Hepatocyte (in vitro differentiated cells): ENCODE measurements at regions not wholly inside any gene's neighbourhood (a gene's known extent, or its start where the extent isn't known, plus 50 kb on each side); places are given as distances from the start of the nearest gene placed in this dataset.

ENCODE experiments used
- DNase-seq: peaks from one replicate; pipeline ENCODE4 v3.0.0-alpha.2; 2016; ENCODE audit warnings: low spot score
- H2AFZ ChIP-seq: fragments of 200-600 bp; sonication (generic); 2 replicates; pipeline ENCODE4 v1.6.0; 2016; ENCODE audit warnings: antibody characterized with exemption, mild to moderate bottlenecking
- H3K27ac ChIP-seq: fragments of 200-600 bp; sonication (generic); 2 replicates; pipeline ENCODE4 v1.5.1; 2016; ENCODE audit warnings: mild to moderate bottlenecking
- H3K27me3 ChIP-seq: fragments of 200-600 bp; sonication (generic); 2 replicates; pipeline ENCODE4 v1.6.1; 2016
- H3K36me3 ChIP-seq: fragments of 200-600 bp; sonication (generic); replicated peaks from 2 replicates; pipeline ENCODE4 v1.5.1; 2016; ENCODE audit warnings: low read depth; ENCODE audit not compliant: insufficient read depth
- H3K4me1 ChIP-seq: fragments of 200-600 bp; sonication (generic); 2 replicates; pipeline ENCODE4 v1.5.1; 2016; ENCODE audit warnings: mild to moderate bottlenecking, moderate library complexity; ENCODE audit not compliant: insufficient read depth
- H3K4me2 ChIP-seq: fragments of 200-600 bp; sonication (generic); 2 replicates; pipeline ENCODE4 v1.6.0; 2016
- H3K4me3 ChIP-seq: fragments of 200-600 bp; sonication (generic); 2 replicates; pipeline ENCODE4 v1.5.1; 2016; ENCODE audit warnings: mild to moderate bottlenecking
- H3K79me2 ChIP-seq: fragments of 200-600 bp; sonication (generic); 2 replicates; pipeline ENCODE4 v1.6.0; 2017; ENCODE audit warnings: mild to moderate bottlenecking
- H3K9me2 ChIP-seq: fragments of 200-600 bp; sonication (generic); replicated peaks from 2 replicates; pipeline ENCODE4 v1.6.0; 2017; ENCODE audit warnings: mild to moderate bottlenecking; ENCODE audit not compliant: insufficient read depth
- H3K9me3 ChIP-seq: fragments of 200-600 bp; sonication (generic); 2 replicates; pipeline ENCODE4 v1.5.1; 2016; ENCODE audit warnings: low read depth, mild to moderate bottlenecking
- H4K20me1 ChIP-seq: fragments of 200-600 bp; sonication (generic); 2 replicates; pipeline ENCODE4 v1.6.0; 2016; ENCODE audit warnings: mild to moderate bottlenecking; ENCODE audit not compliant: insufficient read depth, poor library complexity, severe bottlenecking
- EZH2 ChIP-seq: fragments of 200-600 bp; sonication (generic); IDR thresholded peaks from 2 replicates; pipeline ENCODE4 v1.6.1; 2016; ENCODE audit warnings: antibody characterized with exemption, mild to moderate bottlenecking, borderline replicate concordance
- EZH2phosphoT487 ChIP-seq: fragments of 200-600 bp; sonication (generic); IDR thresholded peaks from one replicate; pipeline ENCODE4 v1.6.1; 2018; ENCODE audit warnings: antibody characterized with exemption, mild to moderate bottlenecking, low read depth, moderate library complexity; ENCODE audit not compliant: unreplicated experiment, severe bottlenecking
- WGBS: methylation state at CpG from one replicate; pipeline ENCODE4 v1.1.6; 2016; ENCODE audit warnings: low lambda C conversion rate; ENCODE audit errors: missing lambda C conversion rate; 5-methylcytosine and 5-hydroxymethylcytosine counted together
- TF ChIP-seq, protein P1 (sequence below): fragments of 200-600 bp; sonication (generic); IDR thresholded peaks from 2 replicates; pipeline ENCODE4 v1.5.1; 2016; ENCODE audit warnings: antibody characterized with exemption, mild to moderate bottlenecking; ENCODE audit not compliant: poor library complexity

DNA sequence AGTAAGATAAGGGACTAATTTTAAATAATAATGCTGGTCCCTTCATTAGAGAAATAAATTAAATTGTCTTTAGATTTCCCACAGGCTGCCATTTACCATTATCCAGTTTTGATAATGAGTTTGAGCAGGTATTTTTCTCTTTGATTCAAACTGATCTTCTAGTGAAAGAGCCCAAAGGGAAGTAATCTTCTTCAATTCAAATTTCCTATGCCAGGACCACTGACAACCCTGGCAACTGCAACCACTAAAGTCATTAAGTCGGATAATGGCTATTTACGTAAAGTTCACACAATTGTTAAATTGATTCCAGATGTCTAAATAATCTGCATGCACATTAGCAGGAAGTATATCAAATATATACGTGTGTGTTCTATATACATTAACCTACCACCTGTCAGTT is 399.3 kb downstream of the PTPRC start:
- no peak overlapping the region for H3K4me3 ChIP-seq
- H2AFZ ChIP-seq = no peak overlapping the region
- H4K20me1 ChIP-seq = no peaks in the 10 kb centered on the region
- H3K4me2 ChIP-seq = no peak overlapping the region
- H3K27me3 ChIP-seq = no peaks in the 10 kb centered on the region
- no peaks in the 10 kb centered on the region for H3K9me3 ChIP-seq
- H3K27ac ChIP-seq = no peak overlapping the region
- no peak for DNase-seq
- TF ChIP-seq, protein P1, sequence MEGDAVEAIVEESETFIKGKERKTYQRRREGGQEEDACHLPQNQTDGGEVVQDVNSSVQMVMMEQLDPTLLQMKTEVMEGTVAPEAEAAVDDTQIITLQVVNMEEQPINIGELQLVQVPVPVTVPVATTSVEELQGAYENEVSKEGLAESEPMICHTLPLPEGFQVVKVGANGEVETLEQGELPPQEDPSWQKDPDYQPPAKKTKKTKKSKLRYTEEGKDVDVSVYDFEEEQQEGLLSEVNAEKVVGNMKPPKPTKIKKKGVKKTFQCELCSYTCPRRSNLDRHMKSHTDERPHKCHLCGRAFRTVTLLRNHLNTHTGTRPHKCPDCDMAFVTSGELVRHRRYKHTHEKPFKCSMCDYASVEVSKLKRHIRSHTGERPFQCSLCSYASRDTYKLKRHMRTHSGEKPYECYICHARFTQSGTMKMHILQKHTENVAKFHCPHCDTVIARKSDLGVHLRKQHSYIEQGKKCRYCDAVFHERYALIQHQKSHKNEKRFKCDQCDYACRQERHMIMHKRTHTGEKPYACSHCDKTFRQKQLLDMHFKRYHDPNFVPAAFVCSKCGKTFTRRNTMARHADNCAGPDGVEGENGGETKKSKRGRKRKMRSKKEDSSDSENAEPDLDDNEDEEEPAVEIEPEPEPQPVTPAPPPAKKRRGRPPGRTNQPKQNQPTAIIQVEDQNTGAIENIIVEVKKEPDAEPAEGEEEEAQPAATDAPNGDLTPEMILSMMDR = no peak
- no peak for TF ChIP-seq EZH2phosphoT487
- no peak for TF ChIP-seq EZH2
- no peaks in the 10 kb centered on the region for H3K4me1 ChIP-seq
- H3K79me2 ChIP-seq = no peaks in the 10 kb centered on the region
- H3K9me2 ChIP-seq = no peaks in the 10 kb centered on the region
- H3K36me3 ChIP-seq = no peaks in the 10 kb centered on the region
- 57% methylated on average over 3 of the region's 3 CpGs for WGBS

DNA sequence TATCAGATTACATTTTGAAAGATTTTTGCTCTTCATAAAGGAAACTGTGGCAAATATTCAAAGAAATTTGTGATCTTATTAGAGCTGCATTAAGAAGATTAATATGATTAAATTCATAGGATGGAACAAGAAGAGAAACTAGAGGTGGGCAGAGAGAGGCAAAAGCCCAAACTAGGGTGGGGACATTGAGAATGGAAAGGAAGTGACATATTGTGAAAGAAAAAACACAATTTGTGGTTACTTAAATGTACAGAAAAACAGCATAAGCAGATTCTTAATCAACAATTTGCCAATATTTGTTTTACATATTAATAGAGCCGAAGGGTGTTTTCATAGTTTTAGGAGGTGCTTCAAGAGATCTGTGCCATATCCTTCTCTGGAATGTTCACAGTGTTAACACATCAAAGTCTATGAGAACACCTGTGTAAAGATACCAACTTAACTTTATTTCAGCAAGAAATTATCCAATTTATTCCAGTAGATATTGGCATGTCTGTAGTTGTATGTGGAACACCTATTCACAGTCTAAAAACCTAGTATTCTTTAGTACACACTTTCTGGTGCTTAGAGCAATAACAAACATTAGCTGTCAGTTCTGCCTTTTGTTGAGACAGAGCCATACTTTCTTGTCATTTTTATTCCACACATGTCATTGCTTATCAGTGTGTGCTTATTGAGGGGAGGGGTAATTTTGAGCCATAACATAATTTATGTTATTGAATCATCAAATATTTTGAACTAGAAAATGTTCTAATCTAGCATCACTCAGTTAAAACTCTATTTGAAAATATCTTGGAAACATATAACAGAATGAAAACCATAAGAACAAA is 401.5 kb downstream of the PTPRC start:
- no peaks in the 10 kb centered on the region for H4K20me1 ChIP-seq
- H3K27me3 ChIP-seq = no peaks in the 10 kb centered on the region
- no peak overlapping the region for H3K4me3 ChIP-seq
- WGBS = 94% methylated on average over 1 of the region's 1 CpG
- no peak overlapping the region for H2AFZ ChIP-seq
- H3K4me1 ChIP-seq = no peaks in the 10 kb centered on the region
- no peaks in the 10 kb centered on the region for H3K9me3 ChIP-seq
- H3K9me2 ChIP-seq = no peaks in the 10 kb centered on the region
- no peak for TF ChIP-seq EZH2
- TF ChIP-seq EZH2phosphoT487 = no peak
- TF ChIP-seq, protein P1 = no peak
- no peak overlapping the region for H3K27ac ChIP-seq
- no peaks in the 10 kb centered on the region for H3K79me2 ChIP-seq
- no peak overlapping the region for H3K4me2 ChIP-seq
- DNase-seq = no peak
- no peaks in the 10 kb centered on the region for H3K36me3 ChIP-seq

DNA sequence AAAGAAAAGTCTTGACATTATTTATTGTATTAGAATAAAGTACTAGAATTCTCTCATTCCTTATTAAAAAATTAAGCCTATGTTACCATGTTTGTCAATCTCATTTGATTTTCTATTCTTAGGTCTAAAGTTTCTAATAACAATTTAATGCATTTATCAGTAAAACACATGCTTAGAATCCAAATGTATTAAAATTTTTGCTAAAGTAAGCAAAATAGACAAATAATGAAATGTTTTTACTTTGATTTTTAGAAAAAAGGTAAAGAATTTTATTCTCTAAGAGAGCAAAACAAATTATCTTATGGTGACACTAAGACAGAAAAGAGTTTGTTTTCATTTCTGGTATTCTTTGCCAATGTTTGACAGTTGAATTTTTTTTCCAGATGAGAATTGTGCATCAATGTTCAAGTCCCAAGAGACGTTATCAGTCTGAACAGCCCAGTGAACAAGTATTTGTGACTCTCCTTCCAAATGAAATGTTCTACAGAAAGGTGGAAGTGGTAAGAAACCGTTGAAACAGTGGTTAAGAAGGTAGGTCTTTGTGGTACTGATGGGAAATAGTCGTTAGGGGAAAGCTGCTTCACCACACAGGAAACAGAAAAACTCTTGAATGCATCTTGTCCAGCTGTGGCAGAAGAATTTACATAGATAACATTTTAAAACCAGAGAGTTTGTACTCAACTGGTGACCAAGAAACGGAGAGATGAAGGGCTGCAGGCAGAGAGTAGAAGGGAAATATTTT is 402.5 kb downstream of the PTPRC start:
- H2AFZ ChIP-seq = peak overlapping the region; percentile 6
- H3K4me3 ChIP-seq = no peak overlapping the region
- H3K36me3 ChIP-seq = no peaks in the 10 kb centered on the region
- no peak overlapping the region for H3K4me2 ChIP-seq
- no peak for DNase-seq
- no peaks in the 10 kb centered on the region for H3K9me3 ChIP-seq
- TF ChIP-seq EZH2phosphoT487 (no peak), EZH2 (no peak)
- TF ChIP-seq, protein P1 = no peak
- no peaks in the 10 kb centered on the region for H3K79me2 ChIP-seq
- no peaks in the 10 kb centered on the region for H3K4me1 ChIP-seq
- no peaks in the 10 kb centered on the region for H3K27me3 ChIP-seq
- 48% methylated on average over 4 of the region's 4 CpGs for WGBS
- no peaks in the 10 kb centered on the region for H3K9me2 ChIP-seq
- no peaks in the 10 kb centered on the region for H4K20me1 ChIP-seq
- H3K27ac ChIP-seq = no peak overlapping the region
